ENCODE measurements at regions not wholly inside any gene's neighbourhood (a gene's known extent, or its start where the extent isn't known, plus 50 kb on each side); places are given as distances from the start of the nearest gene placed in this dataset.
A peak's percentile ranks its signal among the peaks of the same experiment; 100 is the strongest.

DNA sequence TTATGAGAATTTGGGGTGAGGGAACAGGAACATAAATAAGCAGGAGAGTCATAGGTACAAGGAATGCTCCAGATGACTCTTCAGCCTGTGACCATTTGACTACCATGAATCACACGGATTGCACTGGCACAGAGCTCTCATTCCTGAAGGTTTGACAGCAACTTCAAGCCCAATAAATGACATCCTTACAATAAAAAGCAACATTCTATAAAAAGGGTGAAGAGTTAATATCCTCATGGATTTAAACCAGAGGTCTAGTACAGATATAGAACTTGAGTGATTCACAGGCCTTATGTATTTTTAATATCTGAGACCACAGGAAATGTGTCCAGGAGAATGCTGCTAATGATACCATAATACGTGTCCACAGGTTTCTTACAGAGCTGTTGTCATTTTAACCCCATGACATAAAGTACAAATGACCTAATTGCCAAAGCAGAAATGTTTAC lies 158.1 kb downstream of the IRS2 start:
- TF ChIP-seq, protein P1, sequence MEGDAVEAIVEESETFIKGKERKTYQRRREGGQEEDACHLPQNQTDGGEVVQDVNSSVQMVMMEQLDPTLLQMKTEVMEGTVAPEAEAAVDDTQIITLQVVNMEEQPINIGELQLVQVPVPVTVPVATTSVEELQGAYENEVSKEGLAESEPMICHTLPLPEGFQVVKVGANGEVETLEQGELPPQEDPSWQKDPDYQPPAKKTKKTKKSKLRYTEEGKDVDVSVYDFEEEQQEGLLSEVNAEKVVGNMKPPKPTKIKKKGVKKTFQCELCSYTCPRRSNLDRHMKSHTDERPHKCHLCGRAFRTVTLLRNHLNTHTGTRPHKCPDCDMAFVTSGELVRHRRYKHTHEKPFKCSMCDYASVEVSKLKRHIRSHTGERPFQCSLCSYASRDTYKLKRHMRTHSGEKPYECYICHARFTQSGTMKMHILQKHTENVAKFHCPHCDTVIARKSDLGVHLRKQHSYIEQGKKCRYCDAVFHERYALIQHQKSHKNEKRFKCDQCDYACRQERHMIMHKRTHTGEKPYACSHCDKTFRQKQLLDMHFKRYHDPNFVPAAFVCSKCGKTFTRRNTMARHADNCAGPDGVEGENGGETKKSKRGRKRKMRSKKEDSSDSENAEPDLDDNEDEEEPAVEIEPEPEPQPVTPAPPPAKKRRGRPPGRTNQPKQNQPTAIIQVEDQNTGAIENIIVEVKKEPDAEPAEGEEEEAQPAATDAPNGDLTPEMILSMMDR (conservative IDR thresholded peaks at IDR 0.05) = no peak
- no peak overlapping the region for H3K27ac ChIP-seq

DNA sequence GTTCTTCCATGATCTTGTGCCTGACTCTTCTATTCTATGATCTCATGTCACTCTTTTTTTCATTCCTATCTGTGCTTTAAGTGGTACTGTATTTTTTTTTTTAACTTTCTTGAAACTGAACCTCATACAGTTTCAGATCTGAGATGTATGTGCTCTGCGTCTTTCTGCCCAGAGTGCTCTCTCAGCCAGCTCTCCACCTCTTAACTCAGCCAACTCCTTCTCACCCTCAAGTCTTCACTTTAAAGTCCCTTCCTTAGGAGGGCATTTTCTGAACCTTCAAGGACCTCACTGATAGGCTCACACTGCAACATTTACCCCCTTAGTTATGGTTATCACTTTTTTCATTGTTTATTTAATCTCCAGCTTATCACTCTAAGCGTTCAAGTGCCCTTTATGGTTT lies 158.7 kb downstream of the IRS2 start:
- TF ChIP-seq, protein P1 (conservative IDR thresholded peaks at IDR 0.05) = no peak
- no peak overlapping the region for H3K27ac ChIP-seq

DNA sequence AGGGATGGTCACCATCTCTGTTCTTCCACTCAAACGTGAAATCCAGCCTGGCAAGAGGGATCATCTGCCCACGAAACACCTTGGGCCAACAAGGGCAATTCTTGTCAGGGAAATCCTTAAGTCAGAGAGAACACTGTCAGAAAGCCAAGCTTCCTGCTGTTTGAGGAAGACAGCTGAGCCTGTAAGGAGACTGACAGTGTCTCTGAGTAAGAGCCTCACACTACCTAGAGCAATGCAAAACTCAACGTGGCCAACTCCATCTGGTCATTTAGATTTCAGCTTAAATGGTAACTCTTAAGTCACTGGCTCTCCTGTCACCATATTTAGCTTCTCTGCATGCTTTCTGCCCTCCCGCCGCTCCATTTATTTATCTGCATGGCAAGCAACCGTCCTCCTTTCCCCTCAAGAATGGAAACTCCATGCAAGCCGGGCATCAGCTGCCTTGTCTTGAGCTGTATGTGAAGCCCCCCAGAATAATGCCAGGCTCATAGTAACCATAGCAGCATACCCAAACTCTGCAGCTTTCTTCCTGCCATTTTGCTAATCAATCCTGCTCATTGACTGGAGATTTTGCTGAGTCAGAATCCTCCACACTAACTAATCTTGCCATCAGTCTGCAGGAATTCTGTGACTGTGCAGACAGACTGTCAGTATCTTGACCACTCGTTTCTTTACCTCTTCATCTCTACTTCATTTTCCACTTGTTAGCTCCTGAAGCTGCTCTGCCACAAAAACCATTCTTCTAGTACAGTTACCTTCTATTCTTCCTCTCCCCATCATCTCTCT lies 159.8 kb downstream of the IRS2 start:
- no peak overlapping the region for H3K27ac ChIP-seq
- TF ChIP-seq, protein P1 (conservative IDR thresholded peaks at IDR 0.05) = no peak

DNA sequence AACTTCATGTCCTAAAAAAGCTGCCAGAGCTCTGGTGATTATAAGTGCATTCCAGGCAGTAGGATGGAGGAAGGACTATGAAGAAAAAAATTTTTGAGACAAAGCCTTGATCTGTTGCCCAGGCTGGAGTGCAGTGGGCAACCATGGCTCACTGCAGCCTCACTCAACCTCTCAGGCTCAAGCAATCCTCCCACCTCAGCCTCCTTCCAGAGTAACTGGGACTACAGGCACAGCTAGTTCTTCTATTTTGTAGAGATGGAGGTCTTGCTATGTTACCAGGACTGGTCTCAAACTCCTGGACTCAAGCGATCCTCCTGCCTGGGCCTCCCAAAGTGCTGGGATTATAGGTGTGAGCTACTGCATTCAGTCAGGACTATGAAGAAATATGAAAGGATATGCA lies 161.2 kb downstream of the IRS2 start:
- no peak overlapping the region for H3K27ac ChIP-seq
- TF ChIP-seq, protein P1 (conservative IDR thresholded peaks at IDR 0.05) = no peak

DNA sequence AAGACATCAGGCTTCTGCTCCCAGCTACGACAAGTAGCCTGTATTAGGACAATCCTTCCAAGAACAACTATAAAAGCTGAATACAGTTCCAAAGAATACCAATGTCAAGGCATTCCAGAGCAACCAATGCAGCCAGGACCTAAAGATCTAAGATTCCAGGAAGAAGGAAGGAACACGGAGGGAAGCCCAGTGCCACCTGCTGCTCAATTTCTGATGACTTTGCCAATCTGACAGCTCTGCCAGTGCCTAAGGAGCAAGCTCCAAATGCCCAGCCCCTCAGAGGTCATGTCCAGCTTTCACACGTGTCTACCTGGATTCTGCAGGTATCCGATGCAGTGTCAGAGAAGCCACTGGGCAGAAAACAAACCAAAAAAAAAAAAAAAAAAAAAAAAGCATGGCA lies 164.4 kb downstream of the IRS2 start:
- TF ChIP-seq, protein P1 (conservative IDR thresholded peaks at IDR 0.05) = peak; percentile 20; the same call in 1 of the 2 replicates
- no peak overlapping the region for H3K27ac ChIP-seq

DNA sequence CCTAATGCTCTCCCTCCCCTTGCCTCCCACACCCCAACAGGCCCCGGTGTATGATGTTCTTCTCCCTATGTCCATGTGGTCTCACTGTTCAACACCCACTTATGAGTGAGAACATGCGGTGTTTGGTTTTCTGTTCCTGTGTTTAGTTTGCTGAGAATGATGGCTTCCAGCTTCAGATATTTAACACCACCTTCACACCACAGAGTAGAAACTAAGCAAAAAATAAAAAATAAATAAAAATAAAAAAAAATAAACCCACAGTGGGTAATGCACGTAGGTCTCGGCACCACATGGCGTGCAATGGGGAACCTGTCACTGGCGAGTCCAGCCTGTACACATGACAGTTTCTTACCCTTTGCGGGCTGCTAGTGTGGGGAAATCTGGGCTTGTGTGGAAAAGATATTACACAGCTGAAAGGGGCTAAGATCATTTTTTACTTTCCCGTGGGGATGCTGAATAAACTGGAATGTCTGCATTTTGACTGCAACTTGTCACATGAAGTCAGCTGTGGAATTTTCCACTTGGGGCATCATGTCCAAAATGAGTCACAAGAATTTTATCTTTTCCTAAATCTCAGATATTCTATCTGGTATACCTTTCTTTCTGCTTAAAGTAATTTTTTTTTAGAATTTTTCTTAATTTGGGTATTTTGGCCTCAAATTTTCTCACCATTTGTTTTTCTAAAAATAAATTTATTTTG lies 170.5 kb downstream of the IRS2 start:
- TF ChIP-seq, protein P1 (conservative IDR thresholded peaks at IDR 0.05) = no peak

DNA sequence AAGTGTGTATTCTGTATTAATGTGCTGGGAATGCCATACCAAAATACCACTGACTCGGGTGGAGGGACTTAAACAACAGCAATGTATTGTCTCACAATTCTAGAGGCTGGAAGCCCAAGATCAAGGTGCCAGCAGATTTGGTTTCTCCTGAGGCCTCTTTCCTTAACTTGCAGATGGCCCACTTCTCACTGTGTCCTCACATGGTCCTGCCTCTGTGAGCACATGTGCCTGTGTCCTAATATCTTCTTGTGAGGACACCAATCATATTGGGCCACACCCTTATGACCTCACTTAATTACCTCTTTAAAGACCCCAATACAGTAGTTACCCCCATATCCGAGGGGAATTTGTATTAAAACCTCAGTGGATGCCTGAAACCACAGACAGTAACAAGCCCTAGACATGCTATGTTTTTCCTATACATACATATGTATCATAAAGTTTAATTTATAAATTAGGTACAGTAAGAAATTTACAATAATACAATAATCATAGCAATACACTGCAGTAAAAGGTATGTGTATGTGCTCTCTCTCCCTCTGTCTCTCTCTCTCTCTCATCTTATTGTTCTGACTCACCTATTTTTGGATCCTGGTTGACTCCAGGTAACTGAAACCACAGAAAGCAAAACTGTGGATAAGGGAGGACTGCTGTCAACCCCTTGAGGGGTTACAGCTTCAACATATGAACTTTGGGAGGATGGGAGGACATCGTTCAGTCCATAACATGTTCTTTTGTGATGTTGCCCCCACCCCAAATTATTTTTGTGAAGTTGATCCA lies 174.3 kb downstream of the IRS2 start:
- TF ChIP-seq, protein P1 (conservative IDR thresholded peaks at IDR 0.05) = no peak
- no peak overlapping the region for H3K27ac ChIP-seq

More for the DNA sequence above, 170.5 kb downstream of the IRS2 start:
- H3K27ac ChIP-seq = no peak overlapping the region
